GM12878 (cell line): ENCODE measurements at regions not wholly inside any gene's neighbourhood (a gene's known extent, or its start where the extent isn't known, plus 50 kb on each side); places are given as distances from the start of the nearest gene placed in this dataset.

Experiments
- ATAC-seq: fragments of 200-7000 bp; cut with Tn5 transposase; 3 replicates; pipeline ENCODE4 v1.9.1; 2020; ENCODE audit warnings: mild to moderate bottlenecking, moderate library complexity
- BruUV-seq: library from RNA; stranded (reverse); fragments of 400-500 nt; replicated peaks from 2 replicates; lab custom pipeline; 2021; lab: Mats Ljungman, UMichigan
- CTCF ChIA-PET: fragments of 300-600 bp; sonication (Branson Sonifier 250); formaldehyde crosslinking; extraction: SDS; loops from one replicate; lab custom pipeline; 2021; ENCODE audit warnings: inconsistent platforms; lab: Yijun Ruan, JAX
- POLR2A ChIA-PET: fragments of 350-600 bp; formaldehyde crosslinking; extraction: SDS; loops from one replicate; lab custom pipeline; 2021; ENCODE audit warnings: inconsistent platforms; lab: Charles Lee
- RAD21 ChIA-PET: fragments of 300-600 bp; sonication (Branson Sonifier 250); formaldehyde crosslinking; loops from one replicate; lab custom pipeline; 2023; ENCODE audit warnings: antibody characterized with exemption; ENCODE audit not compliant: unreplicated experiment; lab: Charles Lee
- SMC1A ChIA-PET: fragments of 300-600 bp; sonication (Branson Sonifier 250); formaldehyde crosslinking; loops from one replicate; lab custom pipeline; 2023; ENCODE audit not compliant: unreplicated experiment, uncharacterized antibody; lab: Charles Lee
- DNase-seq: peaks from one replicate; pipeline ENCODE4 v3.0.0-alpha.2; 2011; ENCODE audit warnings: low read depth, low spot score
- FAIRE-seq: peaks from 3 replicates; lab custom pipeline; 2011; peaks lifted over from hg19 to GRCh38; lab: Jason Lieb, UNC
- H2AFZ ChIP-seq: 2 replicates; pipeline ENCODE4 v1.6.0; 2011; ENCODE audit warnings: low read depth, low read length, control low read depth; ENCODE audit not compliant: control insufficient read depth
- H3K27ac ChIP-seq: 2 replicates; pipeline ENCODE4 v1.5.1; 2011; ENCODE audit warnings: control low read depth; ENCODE audit not compliant: control insufficient read depth, insufficient read depth
- H3K27me3 ChIP-seq, 2 experiments: replicated peaks in 1 of 2; 2 replicates each; pipeline versions ENCODE4 v1.6.0 to v1.6.1; 2011; ENCODE audit warnings: low read length in 1 of 2; ENCODE audit not compliant: control insufficient read depth in 2 of 2, insufficient read depth in 2 of 2
- H3K36me3 ChIP-seq, 2 experiments: 2 replicates each; pipeline ENCODE4 v1.5.1; 2011; ENCODE audit warnings: low read length in 1 of 2; ENCODE audit not compliant: control insufficient read depth in 2 of 2, insufficient read depth in 2 of 2
- H3K4me1 ChIP-seq: 2 replicates; pipeline ENCODE4 v1.6.1; 2011; ENCODE audit warnings: mild to moderate bottlenecking, low read length, moderate library complexity, mixed read lengths; ENCODE audit not compliant: control insufficient read depth, insufficient read depth
- H3K4me2 ChIP-seq: 2 replicates; pipeline ENCODE4 v1.6.0; 2011; ENCODE audit warnings: control low read depth; ENCODE audit not compliant: control insufficient read depth, insufficient read depth
- H3K4me3 ChIP-seq: fragments of 200-600 bp; sonication (generic); 2 replicates; pipeline ENCODE4 v1.5.1; 2016
- H3K79me2 ChIP-seq: 2 replicates; pipeline ENCODE4 v1.6.0; 2011; ENCODE audit warnings: low read length; ENCODE audit not compliant: control insufficient read depth, insufficient read depth
- H3K9ac ChIP-seq: 2 replicates; pipeline ENCODE4 v1.8.0; 2011; ENCODE audit warnings: low read length, control low read depth, mixed read lengths; ENCODE audit not compliant: control insufficient read depth, insufficient read depth
- H3K9me3 ChIP-seq: replicated peaks from 3 replicates; pipeline ENCODE4 v1.5.1; 2011; ENCODE audit warnings: mild to moderate bottlenecking, low read length; ENCODE audit not compliant: control insufficient read depth, insufficient read depth
- H4K20me1 ChIP-seq: 2 replicates; pipeline ENCODE4 v1.6.0; 2011; ENCODE audit not compliant: control insufficient read depth, insufficient read depth
- BCL11A ChIP-seq: IDR thresholded peaks from 2 replicates; pipeline ENCODE4 v1.6.1; 2011; ENCODE audit warnings: low read depth, low read length
- CREM ChIP-seq: IDR thresholded peaks from 2 replicates; pipeline ENCODE4 v1.6.1; 2014; ENCODE audit warnings: antibody characterized with exemption, low read depth
- ESRRA ChIP-seq: IDR thresholded peaks from 2 replicates; pipeline ENCODE4 v1.6.1; 2012; ENCODE audit warnings: mild to moderate bottlenecking, low read length, improper control_type of control experiment
- NR2F1 ChIP-seq: fragments of 450-650 bp; conservative IDR thresholded peaks from 2 replicates; pipeline ENCODE4 v1.6.1; 2017; ENCODE audit warnings: mild to moderate bottlenecking
- RBBP5 ChIP-seq: fragments of 200-600 bp; sonication (generic); conservative IDR thresholded peaks from 2 replicates; pipeline ENCODE4 v1.6.1; 2016
- RUNX3 ChIP-seq: IDR thresholded peaks from 2 replicates; pipeline ENCODE4 v1.6.1; 2012; ENCODE audit warnings: low read length, inconsistent platforms
- TCF3 ChIP-seq: IDR thresholded peaks from 2 replicates; pipeline ENCODE4 v1.6.1; 2012; ENCODE audit warnings: low read depth, mild to moderate bottlenecking, low read length, borderline replicate concordance; ENCODE audit not compliant: insufficient read depth
- WGBS: methylation state at CpG from one replicate; pipeline ENCODE4 v1.1.6; 2016; ENCODE audit warnings: low lambda C conversion rate; ENCODE audit not compliant: insufficient replicate concordance, insufficient coverage; ENCODE audit errors: missing lambda C conversion rate; 5-methylcytosine and 5-hydroxymethylcytosine counted together
- in situ Hi-C: fragments of 300-500 bp; cut with MboI; formaldehyde crosslinking; loops from 9 replicates; pipeline ENCODE4 v1.14.3; 2018; ENCODE audit warnings: mixed read lengths
- intact Hi-C: fragments of 100-400 bp; cut with micrococcal nuclease; formaldehyde crosslinking; loops from one replicate; pipeline ENCODE4 v1.14.2; 2022; ENCODE audit not compliant: unreplicated experiment
- TF ChIP-seq, protein P1 (sequence below): fragments of 150-350 bp; IDR thresholded peaks from 2 replicates; pipeline ENCODE4 v1.6.1; 2016; ENCODE audit warnings: low read depth, low read length
- TF ChIP-seq, protein P2 (sequence below): fragments of 150-350 bp; IDR thresholded peaks from 2 replicates; pipeline ENCODE4 v1.6.1; 2014; ENCODE audit warnings: mild to moderate bottlenecking, low read depth, low read length

DNA sequence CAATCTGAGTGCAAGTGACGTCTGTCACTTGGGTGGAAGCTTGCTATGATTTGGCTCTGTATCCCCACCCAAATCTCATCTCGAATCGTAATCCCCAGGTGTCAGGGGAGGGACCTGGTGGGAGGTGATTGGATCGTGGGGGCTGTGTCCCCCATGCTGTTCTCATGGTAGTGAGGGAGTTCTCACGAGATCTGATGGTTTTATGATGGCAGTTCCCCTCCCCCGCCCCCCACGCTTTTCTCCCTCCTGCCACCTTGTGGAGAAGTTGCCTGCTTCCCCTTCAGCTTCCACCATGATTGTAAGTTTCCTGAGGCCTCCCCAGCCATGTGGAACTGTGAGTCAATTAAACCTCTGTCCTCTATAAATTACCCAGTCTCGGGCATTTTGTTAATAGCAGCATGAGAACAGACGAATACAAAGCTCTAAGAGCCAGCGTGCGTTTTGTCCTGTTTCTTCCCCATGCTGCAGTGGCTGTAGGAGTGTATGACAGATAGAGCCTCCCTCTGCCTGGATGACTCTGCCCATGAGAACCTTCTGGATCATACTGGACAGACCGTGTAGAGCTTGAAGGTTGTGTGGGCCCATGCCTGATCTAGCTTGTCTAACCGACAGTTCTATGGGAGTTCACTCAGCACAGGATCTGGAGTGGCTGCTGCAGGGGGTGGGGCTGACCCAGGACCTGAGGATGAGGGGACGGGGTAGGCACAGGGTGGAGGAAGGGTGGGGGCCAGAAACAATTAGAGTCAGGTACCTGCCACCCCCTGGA lies 139.7 kb upstream of the ERRFI1 start:
- peaks cover 33% of the 10 kb centered on the region for H3K4me1 ChIP-seq
- no peak for FAIRE-seq
- H2AFZ ChIP-seq, result no peak overlapping the region
- no peak overlapping the region for H3K9ac ChIP-seq
- ChIA-PET SMC1A (interaction anchor here (0.6 to 3.0 kb wide), 4 partner anchors 11 to 356 kb away, joined by 3 to 9 read pairs (median 5); no protein-coding TSS in a partner anchor), POLR2A (interaction anchor here (0.6 to 3.3 kb wide), 7 partner anchors 20 to 1067 kb away, joined by 3 to 13 read pairs (median 5); no protein-coding TSS in a partner anchor), CTCF (interaction anchor here (0.7 to 2.1 kb wide), 4 partner anchors 133 to 191 kb away, joined by 3 to 7 read pairs (median 4); no protein-coding TSS in a partner anchor), RAD21 (interaction anchor here (0.7 to 2.7 kb wide), 5 partner anchors 11 to 308 kb away, joined by 3 to 10 read pairs (median 4); no protein-coding TSS in a partner anchor)
- intact Hi-C loops, result loop anchor here (5.0 kb wide), 1 partner anchor 138 kb away; the partner anchor contains the start of gene ERRFI1
- no peaks in the 10 kb centered on the region for H3K36me3 ChIP-seq
- H4K20me1 ChIP-seq, result no peaks in the 10 kb centered on the region
- BruUV-seq, result no TSS peak
- no peak overlapping the region for H3K4me2 ChIP-seq
- no peak for ATAC-seq
- no peaks in the 10 kb centered on the region for H3K27me3 ChIP-seq
- H3K79me2 ChIP-seq, result no peaks in the 10 kb centered on the region
- 71% methylated on average over 14 of the region's 14 CpGs for WGBS
- H3K27ac ChIP-seq, result no peak overlapping the region
- H3K4me3 ChIP-seq, result no peak overlapping the region
- no peaks in the 10 kb centered on the region; the same call in 2 of the 3 replicates for H3K9me3 ChIP-seq
- TF ChIP-seq, protein P1, sequence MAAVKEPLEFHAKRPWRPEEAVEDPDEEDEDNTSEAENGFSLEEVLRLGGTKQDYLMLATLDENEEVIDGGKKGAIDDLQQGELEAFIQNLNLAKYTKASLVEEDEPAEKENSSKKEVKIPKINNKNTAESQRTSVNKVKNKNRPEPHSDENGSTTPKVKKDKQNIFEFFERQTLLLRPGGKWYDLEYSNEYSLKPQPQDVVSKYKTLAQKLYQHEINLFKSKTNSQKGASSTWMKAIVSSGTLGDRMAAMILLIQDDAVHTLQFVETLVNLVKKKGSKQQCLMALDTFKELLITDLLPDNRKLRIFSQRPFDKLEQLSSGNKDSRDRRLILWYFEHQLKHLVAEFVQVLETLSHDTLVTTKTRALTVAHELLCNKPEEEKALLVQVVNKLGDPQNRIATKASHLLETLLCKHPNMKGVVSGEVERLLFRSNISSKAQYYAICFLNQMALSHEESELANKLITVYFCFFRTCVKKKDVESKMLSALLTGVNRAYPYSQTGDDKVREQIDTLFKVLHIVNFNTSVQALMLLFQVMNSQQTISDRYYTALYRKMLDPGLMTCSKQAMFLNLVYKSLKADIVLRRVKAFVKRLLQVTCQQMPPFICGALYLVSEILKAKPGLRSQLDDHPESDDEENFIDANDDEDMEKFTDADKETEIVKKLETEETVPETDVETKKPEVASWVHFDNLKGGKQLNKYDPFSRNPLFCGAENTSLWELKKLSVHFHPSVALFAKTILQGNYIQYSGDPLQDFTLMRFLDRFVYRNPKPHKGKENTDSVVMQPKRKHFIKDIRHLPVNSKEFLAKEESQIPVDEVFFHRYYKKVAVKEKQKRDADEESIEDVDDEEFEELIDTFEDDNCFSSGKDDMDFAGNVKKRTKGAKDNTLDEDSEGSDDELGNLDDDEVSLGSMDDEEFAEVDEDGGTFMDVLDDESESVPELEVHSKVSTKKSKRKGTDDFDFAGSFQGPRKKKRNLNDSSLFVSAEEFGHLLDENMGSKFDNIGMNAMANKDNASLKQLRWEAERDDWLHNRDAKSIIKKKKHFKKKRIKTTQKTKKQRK, result no peak
- TF ChIP-seq TCF3, result no peak
- no peak for TF ChIP-seq NR2F1
- no peak for TF ChIP-seq BCL11A
- no peak for TF ChIP-seq CREM
- TF ChIP-seq, protein P2, sequence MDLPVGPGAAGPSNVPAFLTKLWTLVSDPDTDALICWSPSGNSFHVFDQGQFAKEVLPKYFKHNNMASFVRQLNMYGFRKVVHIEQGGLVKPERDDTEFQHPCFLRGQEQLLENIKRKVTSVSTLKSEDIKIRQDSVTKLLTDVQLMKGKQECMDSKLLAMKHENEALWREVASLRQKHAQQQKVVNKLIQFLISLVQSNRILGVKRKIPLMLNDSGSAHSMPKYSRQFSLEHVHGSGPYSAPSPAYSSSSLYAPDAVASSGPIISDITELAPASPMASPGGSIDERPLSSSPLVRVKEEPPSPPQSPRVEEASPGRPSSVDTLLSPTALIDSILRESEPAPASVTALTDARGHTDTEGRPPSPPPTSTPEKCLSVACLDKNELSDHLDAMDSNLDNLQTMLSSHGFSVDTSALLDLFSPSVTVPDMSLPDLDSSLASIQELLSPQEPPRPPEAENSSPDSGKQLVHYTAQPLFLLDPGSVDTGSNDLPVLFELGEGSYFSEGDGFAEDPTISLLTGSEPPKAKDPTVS, result no peak
- no peak for TF ChIP-seq RBBP5
- no peak for TF ChIP-seq RUNX3
- TF ChIP-seq ESRRA, result no peak
- TF ChIP-seq, all 136 proteins: peak for 0
- DNase-seq, result no peak
- in situ Hi-C loops, result no loop called here
